HFF-Myc (cell line): ENCODE measurements at regions not wholly inside any gene's neighbourhood (a gene's known extent, or its start where the extent isn't known, plus 50 kb on each side); places are given as distances from the start of the nearest gene placed in this dataset.

Experiments
- DNase-seq: peaks from one replicate; pipeline ENCODE4 v3.0.0-alpha.2; 2011; ENCODE audit warnings: low read depth; ENCODE audit errors: extremely low read depth
- H3K4me3 ChIP-seq: replicated peaks from 2 replicates; pipeline ENCODE4 v1.5.1; 2011; ENCODE audit warnings: low read depth, mild to moderate bottlenecking, control low read depth, low read length
- TF ChIP-seq, protein P1 (sequence below): IDR thresholded peaks from 2 replicates; pipeline ENCODE4 v1.5.1; 2012; ENCODE audit warnings: mild to moderate bottlenecking, low read depth, low read length, control low read depth; ENCODE audit errors: missing control alignments

DNA sequence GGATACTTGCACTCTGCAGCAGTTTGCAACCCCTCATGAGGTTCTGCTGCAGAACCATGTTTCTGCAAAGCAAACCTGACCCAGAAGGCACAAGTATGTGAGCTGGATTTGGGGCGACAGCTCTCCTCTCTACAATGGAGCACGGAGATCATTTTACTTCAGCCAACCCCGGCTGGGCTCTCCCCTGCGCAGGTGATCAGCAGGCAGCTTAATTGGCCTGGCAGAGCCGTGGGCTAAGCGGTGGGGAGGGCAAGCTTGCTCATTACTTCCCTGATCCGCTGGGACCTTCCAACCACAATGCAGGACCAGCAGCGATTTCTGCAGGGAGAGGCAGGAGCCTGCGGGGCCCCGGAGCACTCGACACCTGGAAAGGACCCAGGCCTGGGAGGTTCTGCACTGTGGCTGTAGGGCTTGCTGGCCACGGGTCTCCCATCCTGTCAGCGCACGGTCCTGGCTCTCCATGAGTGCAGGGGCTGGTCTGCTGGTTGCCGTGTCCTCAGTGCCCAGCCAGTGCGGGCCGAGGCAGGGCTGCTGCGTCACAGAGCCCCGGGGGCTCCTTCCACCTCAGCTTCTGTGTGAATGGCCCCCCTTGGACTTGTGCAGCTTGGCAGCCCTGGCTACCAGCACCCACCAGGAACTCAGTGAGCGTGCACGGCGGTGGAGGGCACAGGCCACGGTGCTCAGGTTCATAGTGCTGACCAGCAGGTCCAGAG is 51.8 kb upstream of the RAPGEF1 start:
- DNase-seq: no peak

More for the DNA sequence above, 51.8 kb upstream of the RAPGEF1 start:
- no peak overlapping the region for H3K4me3 ChIP-seq
- TF ChIP-seq, protein P1, sequence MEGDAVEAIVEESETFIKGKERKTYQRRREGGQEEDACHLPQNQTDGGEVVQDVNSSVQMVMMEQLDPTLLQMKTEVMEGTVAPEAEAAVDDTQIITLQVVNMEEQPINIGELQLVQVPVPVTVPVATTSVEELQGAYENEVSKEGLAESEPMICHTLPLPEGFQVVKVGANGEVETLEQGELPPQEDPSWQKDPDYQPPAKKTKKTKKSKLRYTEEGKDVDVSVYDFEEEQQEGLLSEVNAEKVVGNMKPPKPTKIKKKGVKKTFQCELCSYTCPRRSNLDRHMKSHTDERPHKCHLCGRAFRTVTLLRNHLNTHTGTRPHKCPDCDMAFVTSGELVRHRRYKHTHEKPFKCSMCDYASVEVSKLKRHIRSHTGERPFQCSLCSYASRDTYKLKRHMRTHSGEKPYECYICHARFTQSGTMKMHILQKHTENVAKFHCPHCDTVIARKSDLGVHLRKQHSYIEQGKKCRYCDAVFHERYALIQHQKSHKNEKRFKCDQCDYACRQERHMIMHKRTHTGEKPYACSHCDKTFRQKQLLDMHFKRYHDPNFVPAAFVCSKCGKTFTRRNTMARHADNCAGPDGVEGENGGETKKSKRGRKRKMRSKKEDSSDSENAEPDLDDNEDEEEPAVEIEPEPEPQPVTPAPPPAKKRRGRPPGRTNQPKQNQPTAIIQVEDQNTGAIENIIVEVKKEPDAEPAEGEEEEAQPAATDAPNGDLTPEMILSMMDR: no peak
